ENCODE measurements at regions not wholly inside any gene's neighbourhood (a gene's known extent, or its start where the extent isn't known, plus 50 kb on each side); places are given as distances from the start of the nearest gene placed in this dataset.
"Not testable (repeated sequence)": the region's sequence is repeated elsewhere in the genome, so short reads cannot be mapped to it uniquely, and the experiment has no call there.

DNA sequence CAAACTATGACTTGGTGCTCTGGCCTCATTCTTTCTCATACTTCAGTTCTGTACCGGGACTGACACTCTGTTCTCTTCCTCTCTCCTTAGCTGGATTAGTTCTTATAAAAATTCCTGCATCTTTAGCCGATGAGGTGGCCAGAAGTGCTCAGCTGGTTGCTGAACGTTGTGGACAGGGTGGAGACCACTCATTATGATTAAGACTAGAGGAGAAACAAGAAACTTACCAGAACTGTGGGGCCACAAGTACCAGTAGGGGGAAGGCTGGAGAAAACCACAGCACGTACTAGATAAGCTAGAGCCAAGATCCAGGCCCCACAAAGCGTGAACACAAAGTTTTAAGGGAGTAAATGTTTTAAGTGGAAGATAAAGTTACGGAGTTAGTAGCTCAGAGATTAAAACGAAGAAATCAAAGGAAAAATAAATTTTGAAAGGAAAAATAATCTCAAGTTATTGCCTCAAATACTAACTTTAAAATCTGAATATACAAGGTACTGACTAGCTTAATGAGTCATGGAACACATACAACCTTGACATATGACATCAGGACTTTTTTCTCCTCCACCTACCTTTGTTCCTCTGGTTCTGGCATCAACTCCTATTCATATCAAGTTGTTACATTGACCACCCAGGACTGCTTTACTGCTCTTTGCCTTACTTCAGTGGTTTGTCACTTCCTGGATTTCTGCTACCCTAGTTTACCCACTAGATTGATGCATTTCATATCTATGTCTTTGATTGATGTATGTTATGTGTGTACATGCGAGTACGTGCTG is 469.0 kb downstream of the TFEC start:
- DNase-seq (ENCODE audit: low read depth, low spot score) = no peak

DNA sequence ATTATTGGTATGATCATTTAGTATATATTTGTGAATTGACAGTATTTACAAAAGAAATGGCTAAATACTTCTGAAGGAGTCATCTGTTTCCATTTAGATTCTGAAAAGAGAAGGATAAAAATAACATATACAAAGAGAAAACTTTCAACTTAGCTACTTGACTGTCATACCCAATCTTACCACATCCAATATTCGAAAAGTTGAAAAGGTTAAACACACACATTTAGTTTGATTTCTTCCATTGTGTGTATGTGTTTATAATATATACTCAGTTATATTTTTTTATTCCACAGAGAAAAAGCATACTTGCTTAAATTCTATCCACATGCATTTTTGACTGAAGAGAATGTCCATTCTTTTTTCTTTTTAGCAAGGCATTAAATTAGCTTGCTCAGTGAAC is 470.7 kb downstream of the TFEC start:
- no peak for DNase-seq (ENCODE audit: low read depth, low spot score)

DNA sequence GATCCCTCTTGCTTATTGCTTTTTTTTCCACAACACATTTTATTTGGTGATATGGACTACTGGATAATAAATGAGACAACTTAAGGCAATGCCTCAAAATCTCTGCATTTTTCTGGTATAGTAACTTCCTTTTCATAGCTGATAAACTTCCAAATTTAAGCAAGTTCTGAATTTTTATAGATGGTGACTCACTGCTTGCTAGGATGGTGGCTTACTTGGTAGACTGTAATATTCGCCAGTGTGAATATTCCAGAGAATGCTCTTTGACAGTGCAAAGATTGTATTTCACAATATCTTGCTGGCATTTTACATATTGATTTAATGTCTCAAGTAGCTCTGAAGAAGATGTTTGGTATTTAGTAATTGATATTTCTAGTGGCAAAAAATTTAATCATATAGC is 472.4 kb downstream of the TFEC start:
- no peak for DNase-seq (ENCODE audit: low read depth, low spot score)

DNA sequence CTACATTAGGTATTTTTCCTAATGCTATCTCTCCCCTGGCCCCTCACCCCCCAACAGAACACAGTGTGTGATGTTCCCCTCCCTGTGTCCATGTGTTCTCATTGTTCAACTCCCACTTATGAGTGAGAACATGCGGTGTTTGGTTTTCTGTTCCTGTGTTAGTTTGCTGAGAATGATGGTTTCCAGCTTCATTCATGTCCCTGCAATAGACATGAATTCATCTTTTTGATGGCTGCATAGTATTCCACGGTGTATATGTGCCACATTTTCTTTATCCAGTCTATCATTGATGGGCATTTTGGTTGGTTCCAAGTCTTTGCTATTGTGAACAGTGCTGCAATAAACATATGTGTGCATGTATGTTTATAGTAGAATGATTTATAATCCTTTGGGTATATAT is 473.3 kb downstream of the TFEC start:
- not testable (repeated sequence) for DNase-seq (ENCODE audit: low read depth, low spot score)

DNA sequence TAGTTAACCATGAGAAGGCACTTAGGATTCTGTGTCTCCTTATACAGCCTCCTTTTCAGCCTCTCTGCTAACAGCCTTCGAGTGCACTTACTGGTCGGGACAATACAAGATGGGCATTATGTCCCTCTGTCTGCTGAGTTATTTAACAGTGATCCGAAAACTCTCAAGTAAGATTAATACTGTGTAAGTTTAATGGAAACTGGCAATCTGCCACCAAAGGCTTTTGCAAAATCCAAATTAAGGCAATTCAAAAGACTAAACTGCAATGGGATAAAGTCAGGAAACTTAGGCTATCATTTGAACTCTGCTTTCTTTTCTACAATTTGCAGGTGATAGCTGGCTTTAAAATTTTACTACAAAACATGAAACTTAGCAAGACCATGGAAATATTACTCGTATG is 477.8 kb downstream of the TFEC start:
- DNase-seq (ENCODE audit: low read depth, low spot score) = no peak

DNA sequence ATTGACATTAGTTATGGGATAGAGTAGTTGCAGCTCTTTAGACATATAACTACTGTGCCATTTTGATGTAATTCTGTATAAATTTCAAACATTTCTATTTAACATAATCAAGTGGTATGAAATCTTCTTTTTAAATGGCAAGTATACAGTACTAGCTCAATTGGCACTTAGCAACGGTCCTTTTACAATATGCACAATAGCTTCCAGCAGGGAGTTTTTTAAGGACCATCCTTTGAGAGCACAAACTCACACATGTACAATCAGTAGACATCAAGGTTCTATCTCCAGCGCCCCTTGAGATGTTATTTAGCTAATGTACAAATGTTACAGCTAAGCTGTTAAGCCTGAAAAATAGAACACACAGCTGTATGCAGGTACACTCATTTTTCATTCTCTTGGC is 480.7 kb downstream of the TFEC start:
- DNase-seq (ENCODE audit: low read depth, low spot score) = no peak

DNA sequence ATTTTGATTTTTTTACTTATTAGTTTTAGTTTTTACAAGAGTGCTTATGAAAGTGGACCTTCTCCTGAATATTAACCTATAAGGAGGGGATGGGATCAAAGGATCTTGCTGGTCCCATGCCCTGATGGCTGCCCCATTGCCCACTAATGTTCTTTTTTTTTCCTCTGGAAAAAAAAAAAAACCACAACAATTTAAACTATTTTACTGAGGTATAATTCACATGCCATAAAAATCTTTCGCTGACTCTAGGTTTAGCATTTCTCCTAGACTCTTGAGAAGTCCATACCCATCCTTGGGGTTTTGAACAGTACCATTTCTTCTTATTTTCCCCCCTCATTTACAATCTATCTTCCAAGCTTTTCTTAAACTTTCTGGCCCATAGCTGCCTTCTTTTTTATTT is 481.8 kb downstream of the TFEC start:
- DNase-seq (ENCODE audit: low read depth, low spot score) = no peak

DNA sequence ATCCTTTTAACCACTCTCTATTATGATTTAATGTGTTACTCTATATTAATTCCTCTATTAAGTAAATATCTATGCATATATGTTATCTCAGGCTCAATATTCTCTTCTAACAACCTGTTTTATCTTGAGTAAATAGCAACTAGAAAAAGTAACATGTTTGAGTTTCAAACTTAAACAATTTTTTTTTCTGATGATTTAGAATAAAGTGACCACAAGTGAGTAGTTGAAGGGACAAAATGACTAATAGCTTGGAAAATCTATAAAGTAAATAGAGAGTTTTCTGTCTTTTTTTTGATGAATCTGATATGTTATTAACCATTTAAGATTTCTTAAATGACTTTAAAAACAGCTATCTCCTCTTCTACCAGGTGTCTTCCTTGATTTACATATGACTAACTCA is 483.8 kb downstream of the TFEC start:
- DNase-seq (ENCODE audit: low read depth, low spot score) = no peak

DNA sequence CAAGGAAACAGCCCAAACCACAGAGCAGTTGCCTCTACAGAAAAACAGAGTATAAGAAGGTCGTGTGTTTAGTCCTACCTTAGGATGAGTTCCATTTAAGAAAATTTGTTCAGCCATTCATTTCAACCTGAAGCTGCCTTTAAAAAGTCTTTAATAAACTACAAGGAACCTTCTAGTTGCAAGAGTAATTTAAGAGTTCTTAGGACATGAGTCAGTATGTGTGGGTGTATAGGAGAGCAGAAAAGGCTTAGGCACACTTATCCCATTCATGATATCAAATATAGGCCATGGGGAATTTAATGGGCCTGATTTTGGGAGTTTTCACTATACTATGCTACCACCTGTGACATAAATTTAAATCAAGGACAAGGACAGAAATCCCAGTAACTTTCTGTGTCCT is 496.8 kb downstream of the TFEC start:
- no peak for DNase-seq (ENCODE audit: low read depth, low spot score)

DNA sequence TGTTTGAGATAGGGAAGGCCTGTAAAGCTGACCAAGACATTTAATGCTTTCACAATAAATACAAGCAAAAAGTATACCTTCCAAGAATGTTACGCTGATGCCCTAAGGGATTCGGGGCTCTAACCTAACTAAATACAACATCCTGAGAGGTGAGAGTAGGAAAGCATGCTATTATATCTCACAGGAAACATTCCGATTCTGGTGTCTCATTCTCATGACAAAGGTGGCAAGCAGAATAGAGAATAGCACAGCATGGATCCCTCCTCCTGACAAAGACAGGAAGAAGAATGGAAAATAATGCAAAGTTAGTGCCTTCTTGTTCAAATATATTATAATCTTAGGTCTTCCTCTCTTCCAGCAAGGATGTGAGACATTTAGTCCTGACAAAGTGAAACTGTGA is 504.3 kb downstream of the TFEC start:
- peak; percentile 96 for DNase-seq (ENCODE audit: low read depth, low spot score)

DNA sequence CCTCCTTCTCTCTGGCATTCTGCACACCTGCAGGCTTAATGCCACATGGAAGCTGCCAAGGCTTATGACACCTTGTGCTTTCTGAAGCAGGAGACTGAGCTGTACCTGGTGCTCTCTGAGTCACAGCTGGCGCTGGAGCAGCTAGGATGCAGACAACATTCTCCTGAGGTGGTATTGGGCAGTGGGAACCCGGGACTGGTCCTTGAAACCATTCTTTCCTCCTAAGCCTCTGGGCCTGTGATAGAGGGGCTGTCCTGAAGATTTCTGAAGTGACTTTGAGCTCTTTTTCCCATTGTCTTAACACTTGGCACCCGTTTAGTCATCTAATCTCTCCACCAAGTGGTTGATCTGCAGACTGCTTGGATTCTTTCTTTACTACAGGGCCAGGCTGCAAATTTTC is 508.4 kb downstream of the TFEC start:
- DNase-seq (ENCODE audit: low read depth, low spot score) = peak; percentile 3

DNA sequence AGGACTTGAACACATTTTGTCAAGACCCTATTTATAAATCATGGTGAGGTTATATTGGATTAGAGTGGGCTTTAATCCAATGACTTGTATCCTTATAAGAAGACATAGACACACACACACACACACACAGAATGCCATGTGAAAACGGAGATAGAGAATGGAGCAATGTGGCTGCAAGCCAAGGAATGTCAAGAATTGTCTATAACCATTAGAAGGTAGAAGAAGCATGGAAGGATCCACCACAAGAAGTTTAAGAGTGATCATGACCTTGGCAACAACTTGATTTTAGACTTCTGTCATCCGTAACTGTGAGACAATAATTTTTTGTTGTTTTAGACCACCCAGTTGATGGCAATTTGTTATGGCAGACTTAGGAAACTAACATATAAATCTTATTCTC is 514.2 kb downstream of the TFEC start:
- no peak for DNase-seq (ENCODE audit: low read depth, low spot score)

DNA sequence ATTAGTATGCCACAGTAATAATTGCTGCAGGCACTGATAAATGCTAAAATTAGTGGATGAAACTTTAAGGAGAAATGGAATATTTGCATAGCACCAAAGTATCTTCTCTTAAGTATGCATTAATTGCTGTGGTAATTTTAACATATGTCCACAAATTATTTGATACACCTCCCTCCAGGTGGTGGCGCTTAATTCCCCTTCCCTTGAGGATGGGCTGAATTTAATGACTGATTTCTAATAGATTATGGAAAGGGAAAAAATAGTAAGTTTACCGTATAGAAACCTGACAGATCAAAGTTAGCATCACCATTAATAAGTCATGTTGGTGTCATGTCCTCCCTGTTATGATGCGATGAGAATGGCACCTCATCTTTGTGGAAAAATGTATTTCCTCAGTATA is 519.2 kb downstream of the TFEC start:
- DNase-seq (ENCODE audit: low read depth, low spot score) = no peak

DNA sequence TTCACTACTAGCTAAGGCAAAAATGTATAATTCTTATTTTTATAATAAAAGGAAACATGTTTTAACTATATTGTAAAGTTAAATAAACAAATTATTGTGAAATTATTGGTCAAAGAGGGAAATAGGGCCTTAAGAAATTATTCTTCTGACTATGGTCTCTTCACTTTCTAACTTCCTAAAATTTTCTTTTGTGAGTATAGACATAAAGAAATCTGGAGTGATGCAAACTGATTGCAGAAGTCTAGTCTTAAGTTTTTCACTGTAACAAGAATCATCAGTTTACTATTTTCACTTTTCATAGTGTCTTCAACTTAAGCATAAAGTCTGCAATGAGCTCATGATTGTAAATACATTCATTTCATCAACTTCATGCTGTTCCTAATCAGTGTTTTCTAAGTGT is 525.4 kb downstream of the TFEC start:
- DNase-seq (ENCODE audit: low read depth, low spot score) = no peak

DNA sequence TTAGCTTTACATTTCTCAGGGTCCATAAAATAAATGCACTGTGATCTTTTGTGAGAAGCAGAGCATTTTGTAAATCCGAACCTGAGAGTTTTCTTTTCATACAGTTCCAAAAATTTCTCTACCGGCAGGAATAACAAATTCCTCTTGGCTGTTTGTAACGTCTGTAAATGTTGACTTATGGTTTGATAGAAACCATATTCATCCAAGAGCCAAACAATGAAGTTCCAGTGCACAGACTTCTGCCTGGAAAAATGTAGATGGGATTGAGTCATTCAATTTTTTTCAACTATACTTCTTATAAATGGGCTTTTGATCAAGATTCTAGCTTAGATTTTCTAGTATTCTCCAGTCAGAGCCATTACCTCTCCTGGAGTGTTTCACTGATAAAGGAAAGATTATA is 530.6 kb downstream of the TFEC start:
- DNase-seq (ENCODE audit: low read depth, low spot score) = no peak

DNA sequence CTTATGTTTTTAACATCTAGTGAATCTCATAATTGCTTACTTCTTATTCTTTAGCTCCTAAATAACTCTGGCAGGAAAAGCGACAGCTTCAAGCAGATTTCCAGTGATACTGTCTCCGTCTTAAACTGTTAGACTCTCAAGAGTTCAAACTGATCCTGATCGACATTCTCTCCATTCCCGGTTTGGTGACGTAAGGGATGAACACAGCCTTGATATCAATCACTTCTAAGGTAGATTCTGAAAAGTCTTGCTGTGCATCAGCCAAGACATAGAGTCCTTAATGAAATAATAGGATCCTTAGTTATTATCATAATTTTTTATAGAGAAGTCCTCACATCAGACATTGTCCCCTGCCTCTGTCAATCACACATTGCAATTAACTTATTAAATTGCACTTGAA is 534.6 kb downstream of the TFEC start:
- DNase-seq (ENCODE audit: low read depth, low spot score) = no peak

DNA sequence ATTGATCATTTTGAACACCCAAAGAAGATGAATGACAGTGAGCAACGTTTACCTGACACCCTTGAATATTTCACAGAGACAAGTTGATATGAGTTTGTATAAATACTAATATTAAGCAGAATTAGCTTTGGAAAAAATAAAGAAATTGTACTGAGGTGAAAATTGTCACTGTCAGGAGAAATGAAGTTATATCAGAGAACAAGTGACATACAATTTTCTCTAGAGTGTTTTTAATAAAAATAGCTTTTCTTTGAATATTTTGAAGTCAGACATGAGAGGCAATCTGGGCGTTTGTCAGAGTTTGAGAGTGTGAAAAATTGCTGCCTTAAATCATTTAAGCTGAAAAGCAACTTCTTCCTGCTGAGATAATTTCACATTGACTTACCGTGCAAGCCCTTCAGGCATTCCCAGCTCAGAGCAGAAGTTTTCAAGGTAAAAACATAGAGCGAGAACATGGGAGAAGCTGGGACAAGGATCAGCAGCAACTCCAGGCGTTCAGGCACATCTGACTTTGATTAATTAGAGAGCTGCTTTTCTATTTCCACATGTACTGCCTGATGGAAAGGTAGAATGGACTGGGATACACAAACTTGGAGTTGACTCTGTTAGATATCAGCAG is 535.9 kb downstream of the TFEC start:
- DNase-seq (ENCODE audit: low read depth, low spot score) = no peak

DNA sequence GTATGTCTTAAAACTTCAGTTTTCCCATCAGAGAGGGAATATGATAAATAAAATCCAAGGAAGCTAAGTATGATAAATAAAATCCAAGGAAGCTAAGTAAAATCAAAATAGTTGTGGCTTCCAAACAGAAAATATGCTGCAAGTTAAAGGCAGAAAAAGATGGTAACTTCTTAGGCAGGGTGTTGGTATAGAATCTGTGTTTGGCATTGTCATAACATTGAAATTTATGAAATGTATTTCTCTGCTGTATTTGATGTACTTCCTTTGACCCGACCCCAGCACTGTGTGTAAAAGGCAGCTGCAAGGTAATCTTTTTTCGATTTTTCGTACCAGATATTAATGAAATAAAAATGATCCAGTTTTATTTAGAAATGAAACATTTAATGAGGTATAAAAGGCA is 537.2 kb downstream of the TFEC start:
- no peak for DNase-seq (ENCODE audit: low read depth, low spot score)

DNA sequence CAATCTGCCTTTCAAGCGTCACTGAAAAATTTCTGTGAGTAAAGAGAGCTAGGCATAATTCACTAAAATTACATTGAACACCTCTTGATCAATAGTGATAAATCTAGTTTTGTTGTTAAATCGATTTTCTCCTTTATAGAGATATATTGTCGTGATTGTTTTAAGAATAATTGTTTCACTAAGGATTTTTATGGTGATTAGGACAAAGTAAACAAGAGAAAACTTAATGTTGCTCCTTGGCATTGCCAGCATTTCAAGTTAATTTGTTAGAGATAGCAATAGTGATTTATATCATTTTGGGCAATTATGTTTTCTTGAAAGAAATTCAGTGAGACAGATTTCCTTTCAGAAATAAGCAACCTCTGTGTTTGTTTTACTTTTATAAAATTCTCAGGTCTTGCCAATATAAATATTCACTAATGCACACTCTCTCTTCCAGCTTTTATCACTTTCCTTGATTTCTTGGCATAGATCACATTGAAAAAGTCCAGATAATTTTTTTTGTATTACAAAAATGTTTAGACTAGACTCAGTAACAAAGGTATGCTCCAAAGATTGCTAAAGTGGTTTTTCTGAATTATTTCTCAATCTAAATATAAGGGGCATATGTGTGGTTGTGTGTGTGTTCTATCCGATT is 538.7 kb downstream of the TFEC start:
- no peak for DNase-seq (ENCODE audit: low read depth, low spot score)

DNA sequence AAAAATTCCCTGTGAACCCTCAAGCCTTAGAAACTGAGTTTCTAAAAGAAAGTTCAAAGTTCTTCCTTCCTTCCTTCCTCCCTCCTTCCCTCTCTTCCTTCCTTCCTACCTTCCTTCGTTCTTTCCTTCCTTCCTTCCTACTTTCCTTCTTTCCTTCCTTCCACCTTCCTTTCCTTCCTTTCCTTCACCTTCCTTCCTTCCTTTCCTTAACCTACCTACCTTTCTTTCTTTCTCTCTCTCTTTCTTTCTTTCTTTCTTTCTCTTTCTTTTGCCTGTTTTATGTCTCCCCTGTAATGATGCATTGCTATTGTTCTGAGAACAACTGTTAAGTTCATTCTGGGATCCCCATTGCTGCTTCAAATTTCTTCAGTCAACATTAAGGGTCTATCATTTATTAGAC is 551.1 kb downstream of the TFEC start:
- no peak for DNase-seq (ENCODE audit: low read depth, low spot score)

DNA sequence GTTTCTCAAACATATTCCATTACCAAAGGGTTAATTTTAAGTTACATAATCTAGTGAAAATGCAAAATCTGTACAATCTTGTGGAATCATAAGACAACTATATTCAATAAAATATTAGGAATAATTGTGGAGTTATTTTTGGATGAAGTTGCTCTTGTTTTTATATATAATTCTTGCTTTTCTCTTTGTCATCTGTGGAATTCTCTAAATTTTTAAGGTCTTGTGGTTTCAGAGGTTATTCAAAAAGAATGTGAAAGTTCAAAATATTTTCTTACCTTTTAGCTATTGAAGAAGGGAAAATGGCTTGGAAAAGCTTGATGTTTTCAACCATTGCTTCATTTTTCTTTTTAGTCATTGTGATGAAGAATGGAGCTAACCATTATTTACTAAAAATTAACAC is 552.1 kb downstream of the TFEC start:
- DNase-seq (ENCODE audit: low read depth, low spot score) = no peak

DNA sequence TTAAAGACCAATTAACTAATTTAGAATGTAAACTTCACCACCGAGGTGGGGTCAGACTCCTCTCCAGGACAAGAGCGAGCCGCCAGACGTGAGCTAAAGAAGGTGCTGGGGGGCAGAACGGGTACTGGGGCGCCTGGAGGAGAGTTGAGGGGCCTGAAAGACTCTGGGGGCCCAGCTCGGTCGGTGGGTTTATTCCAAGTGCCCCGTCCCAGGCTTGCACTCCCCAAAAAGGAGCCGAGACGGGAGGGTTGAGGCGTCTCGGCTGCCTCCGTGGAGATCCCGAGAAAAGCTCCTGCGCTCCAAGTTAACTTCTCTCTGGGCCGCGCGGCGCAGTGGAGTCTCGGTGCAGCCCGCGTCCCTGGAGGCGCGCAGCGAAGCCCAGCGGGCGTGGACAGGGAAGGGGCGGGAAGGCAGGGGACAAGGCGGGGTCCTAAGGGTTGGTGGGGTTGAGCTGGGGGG is 553.3 kb downstream of the TFEC start:
- no peak for DNase-seq (ENCODE audit: low read depth, low spot score)

DNA sequence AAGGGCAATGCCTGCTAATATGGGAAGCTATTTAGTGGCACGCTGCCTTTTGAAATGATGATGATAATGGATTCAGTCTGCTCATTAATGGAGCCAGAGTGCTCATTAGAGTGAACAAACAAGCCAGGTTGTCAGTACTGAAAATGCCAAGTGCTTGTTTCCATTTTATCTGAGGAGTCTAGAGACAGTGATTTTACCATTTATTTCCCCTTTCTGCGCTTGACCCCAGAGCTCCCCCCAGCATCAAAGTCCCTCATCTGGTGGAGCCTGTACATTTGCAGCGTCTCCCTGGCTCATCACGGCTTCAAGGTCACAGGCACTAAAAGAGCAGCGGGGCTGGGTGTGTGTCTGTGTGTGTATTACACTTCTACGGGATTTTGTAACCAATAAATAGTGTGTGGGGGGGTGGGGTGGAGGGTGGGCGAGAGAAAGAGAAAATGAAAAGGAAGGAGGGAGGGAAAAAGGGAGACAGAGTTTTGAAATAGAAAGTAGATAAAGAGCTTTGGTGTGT is 553.8 kb downstream of the TFEC start:
- no peak for DNase-seq (ENCODE audit: low read depth, low spot score)
